Mesendoderm (in vitro differentiated cells): ENCODE measurements at regions not wholly inside any gene's neighbourhood (a gene's known extent, or its start where the extent isn't known, plus 50 kb on each side); places are given as distances from the start of the nearest gene placed in this dataset.

ENCODE experiments used
- DNase-seq: peaks from one replicate; pipeline ENCODE4 v3.0.0; 2013
- H2AK5ac ChIP-seq: 2 replicates; pipeline ENCODE4 v1.6.1; 2013; ENCODE audit warnings: low read length, inconsistent platforms
- H2BK120ac ChIP-seq: 2 replicates; pipeline ENCODE4 v1.6.1; 2013; ENCODE audit warnings: low read depth, mild to moderate bottlenecking, low read length, moderate library complexity, mixed read lengths
- H2BK15ac ChIP-seq: replicated peaks from 2 replicates; pipeline ENCODE4 v1.6.1; 2013; ENCODE audit warnings: low read depth, mild to moderate bottlenecking, moderate library complexity
- H2BK5ac ChIP-seq: 2 replicates; pipeline ENCODE4 v1.6.1; 2013; ENCODE audit warnings: low read length, inconsistent platforms
- H3K18ac ChIP-seq: 2 replicates; pipeline ENCODE4 v1.6.1; 2013; ENCODE audit warnings: mild to moderate bottlenecking, low read length, mixed read lengths
- H3K23ac ChIP-seq: one replicate; pipeline ENCODE4 v1.6.1; 2013; ENCODE audit warnings: low read length
- H3K27ac ChIP-seq: 2 replicates; pipeline ENCODE4 v1.5.1; 2013; ENCODE audit warnings: low read depth, mild to moderate bottlenecking, inconsistent platforms, low read length, moderate library complexity
- H3K27me3 ChIP-seq: 2 replicates; pipeline ENCODE4 v1.6.1; 2013; ENCODE audit warnings: low read length, control low read depth, mild to moderate bottlenecking, inconsistent platforms; ENCODE audit not compliant: insufficient read depth, poor library complexity
- H3K36me3 ChIP-seq: 2 replicates; pipeline ENCODE4 v1.6.1; 2013; ENCODE audit warnings: low read length, inconsistent platforms; ENCODE audit not compliant: control insufficient read depth, insufficient read depth
- H3K4ac ChIP-seq: one replicate; pipeline ENCODE4 v1.6.1; 2013; ENCODE audit warnings: low read depth, mild to moderate bottlenecking, low read length, moderate library complexity
- H3K4me1 ChIP-seq: 2 replicates; pipeline ENCODE4 v1.6.1; 2013; ENCODE audit warnings: low read depth, low read length, inconsistent platforms; ENCODE audit not compliant: control insufficient read depth
- H3K4me2 ChIP-seq: 2 replicates; pipeline ENCODE4 v1.6.1; 2013; ENCODE audit warnings: low read length
- H3K4me3 ChIP-seq: 2 replicates; pipeline ENCODE4 v1.5.1; 2013; ENCODE audit warnings: mild to moderate bottlenecking, low read length
- H3K56ac ChIP-seq: one replicate; pipeline ENCODE4 v1.6.1; 2013; ENCODE audit warnings: low read length
- H3K79me1 ChIP-seq: 2 replicates; pipeline ENCODE4 v1.6.1; 2013; ENCODE audit warnings: low read length, inconsistent platforms
- H3K79me2 ChIP-seq: 2 replicates; pipeline ENCODE4 v1.6.1; 2013; ENCODE audit warnings: mild to moderate bottlenecking, low read length; ENCODE audit not compliant: control insufficient read depth, insufficient read depth
- H3K9ac ChIP-seq: 2 replicates; pipeline ENCODE4 v1.6.1; 2013; ENCODE audit warnings: low read length, inconsistent platforms
- H4K5ac ChIP-seq: one replicate; pipeline ENCODE4 v1.6.1; 2013; ENCODE audit warnings: low read length
- H4K8ac ChIP-seq: one replicate; pipeline ENCODE4 v1.6.1; 2013; ENCODE audit warnings: low read depth, mild to moderate bottlenecking, control low read depth, low read length, moderate library complexity
- WGBS: extraction: QIAGEN DNeasy Blood & Tissue Kit; methylation state at CpG from one replicate; pipeline ENCODE4 v1.1.7; 2013; ENCODE audit warnings: low lambda C conversion rate, missing lambda C conversion rate; ENCODE audit not compliant: insufficient coverage; ENCODE audit errors: extremely low coverage; 5-methylcytosine and 5-hydroxymethylcytosine counted together

DNA sequence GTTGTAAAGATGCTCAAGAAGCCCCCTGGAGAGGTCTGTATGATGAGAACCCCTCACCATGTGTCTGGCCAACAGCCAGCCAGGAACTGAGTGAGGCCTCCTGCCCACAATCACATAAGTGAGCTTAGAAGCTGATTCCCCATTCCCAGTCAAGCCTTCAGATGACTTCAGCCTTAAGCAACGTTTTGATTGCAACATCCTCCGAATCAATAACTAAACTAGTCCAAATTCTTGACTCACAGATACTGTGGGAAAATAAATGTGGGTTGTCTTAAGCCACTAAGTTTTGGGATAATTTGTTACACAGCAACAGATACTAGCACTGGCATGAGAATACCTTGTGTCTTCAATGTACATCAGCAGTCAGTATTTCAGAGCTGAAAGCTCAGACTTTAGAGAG is 54.5 kb upstream of the HS3ST4 start:
- no peak overlapping the region for H3K56ac ChIP-seq
- no peaks in the 10 kb centered on the region for H3K79me2 ChIP-seq
- no peaks in the 10 kb centered on the region for H3K27me3 ChIP-seq
- H3K23ac ChIP-seq, result no peak overlapping the region
- WGBS, result no CpG with 5 or more reads among the region's 2 CpGs
- no peak for DNase-seq
- H3K4me3 ChIP-seq, result no peak overlapping the region
- no peaks in the 10 kb centered on the region for H3K79me1 ChIP-seq
- H3K9ac ChIP-seq, result no peak overlapping the region
- no peaks in the 10 kb centered on the region for H3K4me1 ChIP-seq
- H2AK5ac ChIP-seq, result no peak overlapping the region
- no peak overlapping the region for H2BK15ac ChIP-seq
- no peak overlapping the region for H2BK120ac ChIP-seq
- H3K4me2 ChIP-seq, result no peak overlapping the region
- no peak overlapping the region for H3K27ac ChIP-seq
- no peak overlapping the region for H4K5ac ChIP-seq
- no peak overlapping the region for H4K8ac ChIP-seq
- no peak overlapping the region for H2BK5ac ChIP-seq
- no peak overlapping the region for H3K18ac ChIP-seq
- H3K4ac ChIP-seq, result no peak overlapping the region
- no peaks in the 10 kb centered on the region for H3K36me3 ChIP-seq

- Histone ChIP-seq H3K4ac (no peak overlapping the region), H3K18ac (no peak overlapping the region), H3K9ac (no peak overlapping the region), H3K4me3 (no peak overlapping the region), H2BK15ac (no peak overlapping the region), H3K4me2 (no peak overlapping the region), H3K79me1 (no peaks in the 10 kb centered on the region), H3K27me3 (no peaks in the 10 kb centered on the region), H2BK5ac (no peak overlapping the region), H3K36me3 (no peaks in the 10 kb centered on the region), H4K8ac (no peak overlapping the region), H2BK120ac (no peak overlapping the region), H3K56ac (no peak overlapping the region), H4K5ac (no peak overlapping the region), H3K79me2 (no peaks in the 10 kb centered on the region), H3K23ac (no peak overlapping the region), H3K27ac (no peak overlapping the region), H3K4me1 (no peaks in the 10 kb centered on the region), H2AK5ac (no peak overlapping the region)
- no CpG with 5 or more reads among the region's 2 CpGs for WGBS
- no peak for DNase-seq
Observed at GRCh38 chr16:25636662-25637061, 55.1 kb upstream of the HS3ST4 start.

DNA sequence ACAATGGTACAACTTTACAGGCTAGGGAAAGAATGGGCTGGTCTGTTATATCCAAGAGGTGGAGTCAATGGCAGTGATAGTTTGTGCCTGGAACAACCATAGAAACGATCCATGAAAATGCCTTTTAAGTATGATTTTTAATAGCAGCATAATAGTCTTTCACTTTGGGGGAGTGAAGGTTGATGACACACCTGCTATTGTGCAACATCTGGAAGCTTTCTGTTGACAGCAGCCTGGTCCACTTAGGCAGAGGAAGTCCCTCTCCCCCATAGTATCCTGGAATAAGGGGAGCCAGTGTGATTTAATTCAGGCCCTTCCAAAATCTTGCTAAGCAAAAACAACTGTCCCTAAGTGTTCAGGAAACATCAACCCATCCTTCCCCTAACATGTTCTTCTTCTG is 56.3 kb upstream of the HS3ST4 start:
- Histone ChIP-seq H2BK5ac (no peak overlapping the region), H3K4ac (no peak overlapping the region), H3K4me1 (no peaks in the 10 kb centered on the region), H3K4me3 (no peak overlapping the region), H2BK120ac (no peak overlapping the region), H2AK5ac (no peak overlapping the region), H2BK15ac (no peak overlapping the region), H3K79me1 (no peaks in the 10 kb centered on the region), H3K56ac (no peak overlapping the region), H3K4me2 (no peak overlapping the region), H3K23ac (no peak overlapping the region), H3K27ac (no peak overlapping the region), H4K5ac (no peak overlapping the region), H3K18ac (no peak overlapping the region), H4K8ac (no peak overlapping the region), H3K9ac (no peak overlapping the region), H3K36me3 (no peaks in the 10 kb centered on the region), H3K79me2 (no peaks in the 10 kb centered on the region), H3K27me3 (no peaks in the 10 kb centered on the region)
- no CpG with 5 or more reads among the region's 1 CpG for WGBS
- no peak for DNase-seq

GRCh38 chr16:25633549-25633948 is 58.2 kb upstream of the HS3ST4 start:
- no peaks in the 10 kb centered on the region for H3K36me3 ChIP-seq
- H3K27me3 ChIP-seq, result no peaks in the 10 kb centered on the region
- no peak overlapping the region for H2BK120ac ChIP-seq
- H3K18ac ChIP-seq, result no peak overlapping the region
- no peak overlapping the region for H3K9ac ChIP-seq
- no peak overlapping the region for H3K56ac ChIP-seq
- H3K79me1 ChIP-seq, result no peaks in the 10 kb centered on the region
- no peak overlapping the region for H4K5ac ChIP-seq
- no peak overlapping the region for H3K4ac ChIP-seq
- H3K27ac ChIP-seq, result no peak overlapping the region
- H2BK15ac ChIP-seq, result no peak overlapping the region
- no peak overlapping the region for H3K4me3 ChIP-seq
- WGBS, result no CpG with 5 or more reads among the region's 2 CpGs
- H2AK5ac ChIP-seq, result no peak overlapping the region
- H4K8ac ChIP-seq, result no peak overlapping the region
- H3K23ac ChIP-seq, result no peak overlapping the region
- H2BK5ac ChIP-seq, result no peak overlapping the region
- no peaks in the 10 kb centered on the region for H3K79me2 ChIP-seq
- DNase-seq, result peak; percentile 68
- H3K4me2 ChIP-seq, result no peak overlapping the region
- no peaks in the 10 kb centered on the region for H3K4me1 ChIP-seq

GRCh38 chr16:25628766-25629165 is 63.0 kb upstream of the HS3ST4 start:
- Histone ChIP-seq H4K8ac (no peak overlapping the region), H3K23ac (no peak overlapping the region), H3K27ac (no peak overlapping the region), H3K36me3 (no peaks in the 10 kb centered on the region), H2BK5ac (no peak overlapping the region), H3K4ac (no peak overlapping the region), H3K9ac (no peak overlapping the region), H4K5ac (no peak overlapping the region), H3K79me1 (no peaks in the 10 kb centered on the region), H3K56ac (no peak overlapping the region), H3K4me1 (no peaks in the 10 kb centered on the region), H2BK120ac (no peak overlapping the region), H3K79me2 (no peaks in the 10 kb centered on the region), H3K4me2 (no peak overlapping the region), H3K27me3 (no peaks in the 10 kb centered on the region), H3K4me3 (no peak overlapping the region), H2AK5ac (no peak overlapping the region), H2BK15ac (no peak overlapping the region), H3K18ac (no peak overlapping the region)
- WGBS, result no CpG with 5 or more reads among the region's 2 CpGs
- no peak for DNase-seq

DNA sequence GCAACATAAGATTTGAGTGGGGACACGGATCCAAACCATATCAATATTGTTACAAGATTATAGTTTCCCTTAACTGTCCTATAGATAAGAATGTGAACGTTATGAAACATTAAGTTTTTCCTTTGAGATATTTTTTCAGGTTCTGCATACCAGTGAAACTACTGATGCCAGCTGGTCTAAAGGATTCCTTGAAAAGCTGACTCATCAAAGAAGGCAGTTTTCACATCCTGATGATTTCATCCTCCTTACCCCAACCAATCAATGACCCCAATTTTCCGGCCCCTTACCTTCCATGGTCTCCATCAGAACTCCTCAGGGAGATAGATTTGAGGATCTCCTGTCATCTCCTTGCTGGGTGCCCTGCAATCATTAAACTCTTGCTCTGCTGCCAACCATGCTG is 64.1 kb upstream of the HS3ST4 start:
- Histone ChIP-seq H3K56ac (no peak overlapping the region), H3K23ac (no peak overlapping the region), H2BK5ac (no peak overlapping the region), H3K27ac (no peak overlapping the region), H4K5ac (no peak overlapping the region), H3K27me3 (no peaks in the 10 kb centered on the region), H2BK15ac (no peak overlapping the region), H3K4me3 (no peak overlapping the region), H3K79me1 (no peaks in the 10 kb centered on the region), H2AK5ac (no peak overlapping the region), H3K4me2 (no peak overlapping the region), H3K4me1 (no peaks in the 10 kb centered on the region), H4K8ac (no peak overlapping the region), H3K4ac (no peak overlapping the region), H3K18ac (no peak overlapping the region), H3K9ac (no peak overlapping the region), H3K36me3 (no peaks in the 10 kb centered on the region), H2BK120ac (no peak overlapping the region), H3K79me2 (no peaks in the 10 kb centered on the region)
- DNase-seq, result no peak
- no CpG with 5 or more reads among the region's 3 CpGs for WGBS
